H1 (cell line): ENCODE measurements at regions not wholly inside any gene's neighbourhood (a gene's known extent, or its start where the extent isn't known, plus 50 kb on each side); places are given as distances from the start of the nearest gene placed in this dataset.

Experiments
- CBX5 ChIP-seq: fragments of 300-800, 300-1000 bp; sonication (generic); IDR thresholded peaks from 2 replicates; pipeline ENCODE4 v1.7.1; 2016; ENCODE audit warnings: antibody characterized with exemption, low read length, low read depth
- CEBPB ChIP-seq: IDR thresholded peaks from 2 replicates; pipeline ENCODE4 v1.6.1; 2012; ENCODE audit warnings: low read depth, low read length
- CHD2 ChIP-seq: IDR thresholded peaks from 2 replicates; pipeline ENCODE4 v1.6.1; 2012; ENCODE audit warnings: low read length, improper control_type of control experiment
- POLR2A ChIP-seq, 2 experiments: IDR thresholded peaks; 1 replicate in 1 of 2; 2 replicates in 1 of 2; pipeline ENCODE4 v1.6.1; 2011; ENCODE audit warnings: low read depth in 2 of 2, low read length in 2 of 2, mild to moderate bottlenecking in 2 of 2; ENCODE audit errors: control extremely low read depth in 1 of 2
- POLR2AphosphoS5 ChIP-seq: IDR thresholded peaks from 2 replicates; pipeline ENCODE4 v1.6.1; 2011; ENCODE audit warnings: low read depth, low read length
- POU5F1 ChIP-seq: IDR thresholded peaks from 2 replicates; pipeline ENCODE4 v1.6.1; 2011; ENCODE audit warnings: low read depth, mild to moderate bottlenecking, low read length, moderate library complexity
- RAD21 ChIP-seq, 2 experiments: IDR thresholded peaks in 1 of 2; conservative IDR thresholded peaks in 1 of 2; 2 replicates each; pipeline ENCODE4 v1.6.1; 2011; ENCODE audit warnings: low read depth in 2 of 2, low read length in 2 of 2, improper control_type of control experiment in 1 of 2, inconsistent platforms in 1 of 2, mild to moderate bottlenecking in 1 of 2, moderate library complexity in 1 of 2
- RBBP5 ChIP-seq: IDR thresholded peaks from 2 replicates; pipeline ENCODE4 v1.7.1; 2012; ENCODE audit warnings: low read depth, mild to moderate bottlenecking, inconsistent platforms, low read length, moderate library complexity, borderline replicate concordance
- TAF7 ChIP-seq: optimal IDR thresholded peaks from 2 replicates; pipeline ENCODE3; 2011; ENCODE audit warnings: low read depth, mild to moderate bottlenecking, inconsistent platforms, low read length, moderate library complexity, borderline replicate concordance
- ZNF274 ChIP-seq: IDR thresholded peaks from 2 replicates; pipeline ENCODE4 v1.7.0; 2012; ENCODE audit warnings: low read length, borderline replicate concordance; ENCODE audit errors: extremely low read depth
- TF ChIP-seq, protein P1 (sequence below): IDR thresholded peaks from 2 replicates; pipeline ENCODE4 v1.6.1; 2012; ENCODE audit warnings: inconsistent platforms
- TF ChIP-seq, protein P2 (sequence below), 3 experiments: IDR thresholded peaks; 1 replicate in 2 of 3; 2 replicates in 1 of 3; pipeline versions ENCODE4 v1.5.1 to v1.6.1; 2011; ENCODE audit warnings: low read length in 3 of 3, mild to moderate bottlenecking in 3 of 3, inconsistent platforms in 2 of 3, low read depth in 1 of 3, moderate library complexity in 1 of 3; ENCODE audit not compliant: insufficient read depth in 1 of 3; ENCODE audit errors: control extremely low read depth in 1 of 3
- TF ChIP-seq, protein P3 (sequence below): IDR thresholded peaks from 2 replicates; pipeline ENCODE4 v1.6.1; 2012; ENCODE audit warnings: inconsistent platforms

GRCh38 chr1:212229654-212230053 lies 55.6 kb upstream of the PPP2R5A start:
- TF ChIP-seq RBBP5 = no peak
- TF ChIP-seq, protein P1, sequence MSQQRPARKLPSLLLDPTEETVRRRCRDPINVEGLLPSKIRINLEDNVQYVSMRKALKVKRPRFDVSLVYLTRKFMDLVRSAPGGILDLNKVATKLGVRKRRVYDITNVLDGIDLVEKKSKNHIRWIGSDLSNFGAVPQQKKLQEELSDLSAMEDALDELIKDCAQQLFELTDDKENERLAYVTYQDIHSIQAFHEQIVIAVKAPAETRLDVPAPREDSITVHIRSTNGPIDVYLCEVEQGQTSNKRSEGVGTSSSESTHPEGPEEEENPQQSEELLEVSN = no peak
- no peak for TF ChIP-seq ZNF274
- TF ChIP-seq, protein P2, sequence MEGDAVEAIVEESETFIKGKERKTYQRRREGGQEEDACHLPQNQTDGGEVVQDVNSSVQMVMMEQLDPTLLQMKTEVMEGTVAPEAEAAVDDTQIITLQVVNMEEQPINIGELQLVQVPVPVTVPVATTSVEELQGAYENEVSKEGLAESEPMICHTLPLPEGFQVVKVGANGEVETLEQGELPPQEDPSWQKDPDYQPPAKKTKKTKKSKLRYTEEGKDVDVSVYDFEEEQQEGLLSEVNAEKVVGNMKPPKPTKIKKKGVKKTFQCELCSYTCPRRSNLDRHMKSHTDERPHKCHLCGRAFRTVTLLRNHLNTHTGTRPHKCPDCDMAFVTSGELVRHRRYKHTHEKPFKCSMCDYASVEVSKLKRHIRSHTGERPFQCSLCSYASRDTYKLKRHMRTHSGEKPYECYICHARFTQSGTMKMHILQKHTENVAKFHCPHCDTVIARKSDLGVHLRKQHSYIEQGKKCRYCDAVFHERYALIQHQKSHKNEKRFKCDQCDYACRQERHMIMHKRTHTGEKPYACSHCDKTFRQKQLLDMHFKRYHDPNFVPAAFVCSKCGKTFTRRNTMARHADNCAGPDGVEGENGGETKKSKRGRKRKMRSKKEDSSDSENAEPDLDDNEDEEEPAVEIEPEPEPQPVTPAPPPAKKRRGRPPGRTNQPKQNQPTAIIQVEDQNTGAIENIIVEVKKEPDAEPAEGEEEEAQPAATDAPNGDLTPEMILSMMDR (IDR thresholded peaks at IDR 0.05; ENCODE audit: control extremely low read depth in 1 of 3, insufficient read depth in 1 of 3, low read depth in 1 of 3, low read length in 3 of 3) = no peak
- no peak for TF ChIP-seq CHD2
- TF ChIP-seq CBX5 = no peak
- TF ChIP-seq POU5F1 = no peak
- no peak for TF ChIP-seq POLR2AphosphoS5
- no peak for TF ChIP-seq POLR2A (IDR thresholded peaks at IDR 0.05; ENCODE audit: control extremely low read depth in 1 of 2, low read depth in 2 of 2, low read length in 2 of 2)
- TF ChIP-seq RAD21 (IDR thresholded peaks at IDR 0.05 in 1 of 2, conservative IDR thresholded peaks at IDR 0.05 in 1 of 2; ENCODE audit: low read depth in 2 of 2, low read length in 2 of 2) = no peak
- TF ChIP-seq CEBPB = no peak
- TF ChIP-seq TAF7 = no peak
- TF ChIP-seq, protein P3, sequence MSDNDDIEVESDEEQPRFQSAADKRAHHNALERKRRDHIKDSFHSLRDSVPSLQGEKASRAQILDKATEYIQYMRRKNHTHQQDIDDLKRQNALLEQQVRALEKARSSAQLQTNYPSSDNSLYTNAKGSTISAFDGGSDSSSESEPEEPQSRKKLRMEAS = no peak
